Aorta (tissue), 5 donors: ENCODE measurements at regions not wholly inside any gene's neighbourhood (a gene's known extent, or its start where the extent isn't known, plus 50 kb on each side); places are given as distances from the start of the nearest gene placed in this dataset.

ENCODE experiments used
- ATAC-seq: fragments of 200-7000 bp; cut with Tn5 transposase; one replicate; pipeline ENCODE4 v1.9.1; 2022; ENCODE audit warnings: moderate library complexity; ENCODE audit not compliant: low FRiP score
- DNase-seq, 2 donors: peaks; one replicate each; pipeline ENCODE4 v3.0.0-alpha.2; 2020
- H3K27ac ChIP-seq, 2 donors: one replicate each; pipeline ENCODE4 v1.5.1; 2013; ENCODE audit warnings: low read length in 2 of 2, mild to moderate bottlenecking in 2 of 2, moderate library complexity in 2 of 2, control low read depth in 1 of 2, inconsistent platforms in 1 of 2, low read depth in 1 of 2
- H3K27me3 ChIP-seq, 2 donors: one replicate each; pipeline ENCODE4 v1.6.1; 2013; ENCODE audit warnings: control low read depth in 1 of 2, low read length in 1 of 2, mild to moderate bottlenecking in 1 of 2, moderate library complexity in 1 of 2; ENCODE audit not compliant: insufficient read depth in 2 of 2, control insufficient read depth in 1 of 2
- H3K36me3 ChIP-seq, 2 donors: one replicate each; pipeline ENCODE4 v1.6.1; 2013; ENCODE audit warnings: control low read depth in 1 of 2, low read length in 1 of 2, mild to moderate bottlenecking in 1 of 2; ENCODE audit not compliant: insufficient read depth in 2 of 2, control insufficient read depth in 1 of 2
- H3K4me1 ChIP-seq, 2 donors: one replicate each; pipeline ENCODE4 v1.6.1; 2013; ENCODE audit warnings: low read length in 2 of 2, control low read depth in 1 of 2, mild to moderate bottlenecking in 1 of 2, moderate library complexity in 1 of 2; ENCODE audit not compliant: insufficient read depth in 2 of 2, control insufficient read depth in 1 of 2
- H3K4me3 ChIP-seq, 2 donors: one replicate each; pipeline ENCODE4 v1.5.1; 2013; ENCODE audit warnings: low read length in 2 of 2, control low read depth in 1 of 2, mild to moderate bottlenecking in 1 of 2
- H3K9me3 ChIP-seq: one replicate; pipeline ENCODE4 v1.6.1; 2013; ENCODE audit warnings: mild to moderate bottlenecking, low read length; ENCODE audit not compliant: control insufficient read depth
- WGBS, 2 donors: extraction: QIAGEN DNeasy Blood & Tissue Kit; methylation state at CpG; one replicate each; pipeline ENCODE4 v1.1.7; 2013; 5-methylcytosine and 5-hydroxymethylcytosine counted together
- intact Hi-C, 2 donors: fragments of 100-400 bp; cut with DNase I; formaldehyde crosslinking; loops; one replicate each; pipeline versions ENCODE4 v1.14.2 to v1.15.0; 2022
- donor health status: healthy with polysubstance abuse.
- donor health status: Bipolar disorder and iron deficiency.
- donor health status: DM: no; HTN: no; CAD: no.
- donor health status: DM: no; HTN: no; CAD: no.
- donor health status: DM: yes; HTN: yes; CAD: no.

- no peak for DNase-seq
Observed at GRCh38 chr20:24764794-24765202, 184.3 kb upstream of the CST7 start.

DNA sequence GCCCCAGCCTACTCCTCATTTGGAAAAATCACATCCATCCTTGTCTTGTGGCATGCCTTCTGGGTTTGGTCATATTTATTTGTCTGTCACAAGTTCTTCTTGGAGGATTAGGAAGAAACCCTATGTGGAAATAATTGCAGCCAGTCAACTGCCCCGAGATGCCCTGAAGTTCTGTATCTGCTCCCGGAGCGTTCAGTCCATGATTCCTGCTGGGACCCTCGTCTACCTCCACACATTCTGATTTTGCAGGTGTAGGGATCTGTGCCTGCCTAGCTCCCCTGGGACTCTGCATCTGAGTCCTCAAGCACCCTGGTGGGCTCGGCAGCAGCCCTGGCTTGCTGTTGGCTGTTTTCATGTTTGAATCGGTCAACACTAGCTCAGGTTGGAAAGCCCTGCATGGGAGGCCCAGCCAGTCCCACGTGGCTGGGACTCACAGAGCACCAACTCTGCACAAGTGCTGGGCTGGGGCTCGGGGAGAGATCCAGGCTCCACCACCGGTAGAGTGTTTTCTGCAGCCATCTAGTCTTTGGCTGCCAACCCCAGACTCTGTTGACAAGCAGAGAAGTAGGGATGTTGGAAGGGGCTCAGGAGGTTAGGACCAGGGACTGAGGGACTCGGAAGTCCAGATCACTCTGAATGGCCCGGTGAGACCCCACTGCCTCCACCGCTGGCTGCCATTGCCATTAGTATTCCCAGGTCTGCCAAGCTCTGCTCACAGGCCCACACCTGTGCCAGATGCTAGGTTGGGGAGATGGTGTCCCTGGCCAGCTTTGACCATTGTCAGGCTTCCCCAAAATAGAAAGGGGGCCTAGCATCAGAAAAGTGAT, 183.5 kb upstream of the CST7 start:
- no peak overlapping the region for H3K4me3 ChIP-seq
- H3K27ac ChIP-seq, result no peak overlapping the region
- no peaks in the 10 kb centered on the region for H3K27me3 ChIP-seq
- H3K36me3 ChIP-seq, result no peaks in the 10 kb centered on the region
- no peaks in the 10 kb centered on the region for H3K4me1 ChIP-seq
- WGBS, 2 donors, result 79 to 82% methylated on average over 12 of the region's 12 CpGs
- ATAC-seq (no peak), DNase-seq (no peak)
- intact Hi-C loops, result loop anchor here in 1 of 2 donors (10.0 kb wide), 1 partner anchor 51 kb away; no protein-coding TSS in a partner anchor
- H3K9me3 ChIP-seq, result peaks cover 2% of the 10 kb centered on the region

More at GRCh38 chr20:24764794-24765202, 184.3 kb upstream of the CST7 start:
- intact Hi-C loops, result loop anchor here in 1 of 2 donors (10.0 kb wide), 1 partner anchor 50 kb away; no protein-coding TSS in a partner anchor
- H3K27me3 ChIP-seq, result no peaks in the 10 kb centered on the region
- H3K36me3 ChIP-seq, result no peaks in the 10 kb centered on the region
- no peaks in the 10 kb centered on the region for H3K4me1 ChIP-seq
- no peak overlapping the region for H3K27ac ChIP-seq
- no peak for ATAC-seq
- 82 to 83% methylated on average over 9 of the region's 9 CpGs for WGBS, 2 donors
- H3K4me3 ChIP-seq, result no peak overlapping the region
- peaks cover 2% of the 10 kb centered on the region for H3K9me3 ChIP-seq

- no peak overlapping the region for H3K27ac ChIP-seq
- WGBS, 2 donors, result 87 to 88% methylated on average over 2 of the region's 2 CpGs
- H3K9me3 ChIP-seq, result peaks cover 2% of the 10 kb centered on the region
- intact Hi-C loops, result loop anchor here in 1 of 2 donors (10.0 kb wide), 1 partner anchor 51 kb away; no protein-coding TSS in a partner anchor
- no peaks in the 10 kb centered on the region for H3K27me3 ChIP-seq
- ATAC-seq (no peak), DNase-seq (no peak)
- H3K4me1 ChIP-seq, result no peaks in the 10 kb centered on the region
- no peaks in the 10 kb centered on the region for H3K36me3 ChIP-seq
- no peak overlapping the region for H3K4me3 ChIP-seq
Observed at GRCh38 chr20:24766143-24766527, 182.9 kb upstream of the CST7 start.

- DNase-seq (no peak), ATAC-seq (no peak)
- WGBS, 2 donors, result 85 to 86% methylated on average over 7 of the region's 7 CpGs
- Histone ChIP-seq H3K27ac (no peak overlapping the region), H3K27me3 (no peaks in the 10 kb centered on the region), H3K9me3 (no peaks in the 10 kb centered on the region), H3K36me3 (no peaks in the 10 kb centered on the region), H3K4me3 (no peak overlapping the region), H3K4me1 (no peaks in the 10 kb centered on the region)
- intact Hi-C loops, result loop anchor here in 1 of 2 donors (10.0 kb wide), 1 partner anchor 52 kb away; no protein-coding TSS in a partner anchor
Observed at GRCh38 chr20:24766826-24767622, 182.0 kb upstream of the CST7 start.

DNA sequence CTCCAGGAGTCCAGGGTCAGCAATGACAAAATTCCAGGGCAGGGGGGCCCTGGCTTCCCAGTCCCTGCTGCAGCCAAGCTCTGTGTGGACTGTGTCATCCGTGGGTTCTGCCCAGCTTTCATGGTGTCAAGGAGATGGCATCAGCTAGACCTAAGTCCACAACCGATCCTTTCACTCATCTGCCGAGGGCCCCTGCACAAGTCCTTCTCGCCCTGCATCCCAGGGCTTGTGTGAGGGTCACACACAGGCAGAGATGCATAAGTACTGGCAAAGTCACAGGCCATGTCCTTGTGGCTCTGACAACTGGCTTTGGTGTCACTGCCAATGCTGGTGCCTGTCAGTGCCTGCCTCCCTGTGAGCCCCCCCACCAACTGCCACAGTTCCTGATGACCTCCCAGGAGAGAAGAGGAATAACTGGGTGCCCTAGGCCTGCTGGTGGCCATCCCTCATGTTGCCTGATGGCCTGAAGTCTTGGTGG, 181.4 kb upstream of the CST7 start:
- Histone ChIP-seq H3K4me1 (no peaks in the 10 kb centered on the region), H3K9me3 (no peaks in the 10 kb centered on the region), H3K27me3 (no peaks in the 10 kb centered on the region), H3K36me3 (no peaks in the 10 kb centered on the region), H3K4me3 (no peak overlapping the region), H3K27ac (no peak overlapping the region)
- no peak for DNase-seq
- WGBS, 2 donors, result 95 to 96% methylated on average over 4 of the region's 4 CpGs
- ATAC-seq, result no peak
- intact Hi-C loops, result loop anchor here in 1 of 2 donors (10.0 kb wide), 1 partner anchor 53 kb away; no protein-coding TSS in a partner anchor

DNA sequence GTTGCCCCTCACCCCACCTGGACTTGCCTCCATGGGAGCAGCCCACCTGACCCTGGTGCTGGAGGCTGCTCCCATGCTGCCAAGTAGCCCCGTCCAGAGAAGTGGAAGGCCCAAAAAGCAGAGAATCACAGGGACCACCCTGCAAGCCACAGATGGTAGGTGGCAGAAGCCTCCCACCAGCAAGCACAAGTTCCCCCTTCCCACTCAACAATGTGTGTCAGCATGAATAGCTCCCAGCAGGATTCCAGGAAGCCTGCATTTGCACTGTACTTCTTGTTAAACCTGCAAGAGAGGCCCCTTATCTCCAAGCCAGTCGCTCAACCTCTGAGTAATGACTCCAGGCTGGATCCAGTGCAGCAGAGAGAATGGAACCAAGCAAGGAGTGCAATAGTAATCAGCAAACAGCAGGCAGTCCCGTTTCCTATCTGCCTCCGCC, 180.8 kb upstream of the CST7 start:
- H3K27me3 ChIP-seq, result no peaks in the 10 kb centered on the region
- no peaks in the 10 kb centered on the region for H3K4me1 ChIP-seq
- ATAC-seq (no peak), DNase-seq (no peak)
- H3K36me3 ChIP-seq, result no peaks in the 10 kb centered on the region
- intact Hi-C loops, result loop anchor here in 1 of 2 donors (10.0 kb wide), 1 partner anchor 53 kb away; no protein-coding TSS in a partner anchor
- WGBS, 2 donors, result 67 to 79% methylated on average over 4 of the region's 4 CpGs
- H3K27ac ChIP-seq, result no peak overlapping the region
- H3K4me3 ChIP-seq, result no peak overlapping the region
- H3K9me3 ChIP-seq, result no peaks in the 10 kb centered on the region

- no peak for ATAC-seq
- DNase-seq, result no peak
- intact Hi-C loops, result loop anchor here in 1 of 2 donors (10.0 kb wide), 1 partner anchor 54 kb away; no protein-coding TSS in a partner anchor
- no peak overlapping the region for H3K4me3 ChIP-seq
- H3K9me3 ChIP-seq, result no peaks in the 10 kb centered on the region
- no peaks in the 10 kb centered on the region for H3K27me3 ChIP-seq
- no peak overlapping the region for H3K27ac ChIP-seq
- no peaks in the 10 kb centered on the region for H3K36me3 ChIP-seq
- no peaks in the 10 kb centered on the region for H3K4me1 ChIP-seq
- 77 to 84% methylated on average over 10 of the region's 10 CpGs for WGBS, 2 donors
Observed at GRCh38 chr20:24768713-24769601, 180.1 kb upstream of the CST7 start.
